ENCODE measurements at regions not wholly inside any gene's neighbourhood (a gene's known extent, or its start where the extent isn't known, plus 50 kb on each side); places are given as distances from the start of the nearest gene placed in this dataset.

GRCh38 chr15:81916451-81916850, 129.4 kb downstream of the MEX3B start:
- no peak for DNase-seq (ENCODE audit: extremely low spot score)
- POLR2A ChIA-PET, result no interaction called here
- CTCF ChIA-PET, result no interaction called here
- TF ChIP-seq, protein P1, sequence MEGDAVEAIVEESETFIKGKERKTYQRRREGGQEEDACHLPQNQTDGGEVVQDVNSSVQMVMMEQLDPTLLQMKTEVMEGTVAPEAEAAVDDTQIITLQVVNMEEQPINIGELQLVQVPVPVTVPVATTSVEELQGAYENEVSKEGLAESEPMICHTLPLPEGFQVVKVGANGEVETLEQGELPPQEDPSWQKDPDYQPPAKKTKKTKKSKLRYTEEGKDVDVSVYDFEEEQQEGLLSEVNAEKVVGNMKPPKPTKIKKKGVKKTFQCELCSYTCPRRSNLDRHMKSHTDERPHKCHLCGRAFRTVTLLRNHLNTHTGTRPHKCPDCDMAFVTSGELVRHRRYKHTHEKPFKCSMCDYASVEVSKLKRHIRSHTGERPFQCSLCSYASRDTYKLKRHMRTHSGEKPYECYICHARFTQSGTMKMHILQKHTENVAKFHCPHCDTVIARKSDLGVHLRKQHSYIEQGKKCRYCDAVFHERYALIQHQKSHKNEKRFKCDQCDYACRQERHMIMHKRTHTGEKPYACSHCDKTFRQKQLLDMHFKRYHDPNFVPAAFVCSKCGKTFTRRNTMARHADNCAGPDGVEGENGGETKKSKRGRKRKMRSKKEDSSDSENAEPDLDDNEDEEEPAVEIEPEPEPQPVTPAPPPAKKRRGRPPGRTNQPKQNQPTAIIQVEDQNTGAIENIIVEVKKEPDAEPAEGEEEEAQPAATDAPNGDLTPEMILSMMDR (IDR thresholded peaks at IDR 0.05; ENCODE audit: control extremely low read depth, extremely low read depth, low read depth, missing control alignments), result no peak

DNA sequence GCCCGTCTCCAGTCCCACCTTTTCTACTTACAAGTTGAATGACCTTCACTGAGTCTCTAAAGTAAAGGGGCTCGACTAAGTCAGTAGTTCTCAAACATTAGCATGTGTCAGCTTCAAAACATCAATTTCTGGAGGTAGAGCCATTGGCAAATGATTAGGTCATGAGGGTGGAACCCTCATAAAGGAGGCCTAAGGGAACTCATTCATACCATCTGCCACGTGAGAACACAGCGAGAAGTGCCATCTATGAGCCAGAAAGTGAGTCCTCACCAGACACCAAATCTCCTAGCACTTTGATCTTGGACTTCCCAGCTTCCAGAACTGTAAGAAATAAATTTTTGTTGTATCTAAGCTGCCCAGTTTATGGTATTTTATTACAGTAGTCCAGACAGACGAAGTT, 129.8 kb downstream of the MEX3B start:
- TF ChIP-seq, protein P1 (IDR thresholded peaks at IDR 0.05; ENCODE audit: control extremely low read depth, extremely low read depth, low read depth, missing control alignments), result no peak
- no peak for DNase-seq (ENCODE audit: extremely low spot score)
- ChIA-PET POLR2A (no interaction called here), CTCF (no interaction called here)

DNA sequence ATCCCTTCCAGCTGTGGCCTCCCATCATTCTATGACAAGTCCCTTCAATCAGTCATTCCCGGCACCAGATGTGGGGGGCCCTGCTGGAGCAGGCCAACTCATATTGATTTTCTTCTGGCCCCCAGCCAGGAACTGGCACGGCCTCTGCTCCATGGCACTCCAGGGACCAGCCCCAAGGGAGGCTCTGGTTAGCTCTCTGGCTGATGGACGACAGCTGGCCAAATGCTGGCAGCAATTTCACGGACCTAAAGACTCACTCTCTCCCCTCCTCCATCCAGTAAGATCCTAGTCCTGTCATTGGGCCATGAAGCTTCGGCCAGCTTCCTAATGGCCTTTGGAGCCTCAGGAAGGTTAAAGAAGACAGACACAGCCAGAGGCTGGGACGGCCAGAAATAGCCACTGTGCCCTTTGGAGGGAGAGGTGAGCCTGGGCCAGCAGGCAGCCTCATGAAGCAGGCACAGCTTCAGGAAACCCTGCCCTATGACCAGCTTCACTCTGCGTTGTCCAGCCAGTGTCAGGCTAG, 131.0 kb downstream of the MEX3B start:
- CTCF ChIA-PET, result no interaction called here

GRCh38 chr15:81914333-81914732, 131.5 kb downstream of the MEX3B start:
- TF ChIP-seq, protein P1 (IDR thresholded peaks at IDR 0.05; ENCODE audit: control extremely low read depth, extremely low read depth, low read depth, missing control alignments), result no peak
- ChIA-PET CTCF (no interaction called here), POLR2A (no interaction called here)
- no peak for DNase-seq (ENCODE audit: extremely low spot score)

More for the DNA sequence above, 131.0 kb downstream of the MEX3B start:
- DNase-seq (ENCODE audit: extremely low spot score), result no peak
- POLR2A ChIA-PET, result no interaction called here
- TF ChIP-seq, protein P1 (IDR thresholded peaks at IDR 0.05; ENCODE audit: control extremely low read depth, extremely low read depth, low read depth, missing control alignments), result no peak

GRCh38 chr15:81911022-81911971, 134.5 kb downstream of the MEX3B start:
- TF ChIP-seq, protein P1 (IDR thresholded peaks at IDR 0.05; ENCODE audit: control extremely low read depth, extremely low read depth, low read depth, missing control alignments), result no peak
- no peak for DNase-seq (ENCODE audit: extremely low spot score)
- ChIA-PET CTCF (no interaction called here), POLR2A (no interaction called here)

- TF ChIP-seq, protein P1 (IDR thresholded peaks at IDR 0.05; ENCODE audit: control extremely low read depth, extremely low read depth, low read depth, missing control alignments), result no peak
- ChIA-PET CTCF (no interaction called here), POLR2A (no interaction called here)
- DNase-seq (ENCODE audit: extremely low spot score), result no peak
Observed at GRCh38 chr15:81910355-81911021, 135.3 kb downstream of the MEX3B start.

Measured in GM10248 (cell line).